GM12864 (cell line): ENCODE measurements at regions not wholly inside any gene's neighbourhood (a gene's known extent, or its start where the extent isn't known, plus 50 kb on each side); places are given as distances from the start of the nearest gene placed in this dataset.

ENCODE experiments used
- DNase-seq: peaks from one replicate; pipeline ENCODE4 v3.0.0-alpha.2; 2011; ENCODE audit warnings: low read depth
- H3K4me3 ChIP-seq: 2 replicates; pipeline ENCODE4 v1.5.1; 2011; ENCODE audit warnings: mild to moderate bottlenecking, low read depth, low read length, control low read depth
- CTCF ChIP-seq: IDR thresholded peaks from 2 replicates; pipeline ENCODE4 v1.5.1; 2011; ENCODE audit warnings: low read depth, mild to moderate bottlenecking, moderate library complexity, low read length, control low read depth, inconsistent platforms; ENCODE audit errors: missing control alignments

- no peak overlapping the region for H3K4me3 ChIP-seq
- TF ChIP-seq CTCF: no peak
- no peak for DNase-seq
These were observed 87.8 kb downstream of the RRM2 start for GRCh38 chr2:10210336-10210735.

DNA sequence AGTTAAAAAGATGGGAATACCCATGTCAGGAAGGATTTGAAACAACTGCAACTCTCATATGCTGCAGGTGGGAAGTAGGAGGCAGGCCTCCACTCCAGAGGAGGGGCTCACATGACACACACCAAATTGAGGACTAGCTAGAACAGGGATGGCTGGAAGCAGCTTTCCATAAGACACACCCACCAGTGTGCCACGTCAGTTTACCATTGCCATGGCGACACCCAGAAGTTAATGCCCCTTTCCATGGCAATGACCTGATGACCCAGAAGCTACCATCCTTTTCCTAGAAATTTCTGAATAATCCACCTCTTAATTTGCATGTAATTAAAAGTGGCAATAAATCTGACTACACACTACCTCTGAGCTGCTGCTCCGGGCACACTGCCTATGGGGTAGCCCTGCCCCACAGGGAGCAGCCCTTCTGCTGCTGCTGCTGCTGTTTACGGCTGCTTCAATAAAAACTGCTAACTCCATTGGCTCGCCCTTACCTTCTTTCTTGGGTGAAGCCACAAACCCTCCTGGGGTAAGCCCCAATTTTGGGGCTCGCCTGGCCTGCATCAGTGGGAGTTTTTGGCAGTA is 89.4 kb downstream of the RRM2 start:
- no peak for TF ChIP-seq CTCF
- no peak for DNase-seq
- H3K4me3 ChIP-seq: no peak overlapping the region

GRCh38 chr2:10212827-10213226 is 89.9 kb upstream of the HPCAL1 start:
- no peak overlapping the region for H3K4me3 ChIP-seq
- no peak for DNase-seq
- TF ChIP-seq CTCF: no peak

- H3K4me3 ChIP-seq: no peak overlapping the region
- no peak for DNase-seq
- TF ChIP-seq CTCF: no peak
These were observed 88.5 kb upstream of the HPCAL1 start for GRCh38 chr2:10214179-10214578.

DNA sequence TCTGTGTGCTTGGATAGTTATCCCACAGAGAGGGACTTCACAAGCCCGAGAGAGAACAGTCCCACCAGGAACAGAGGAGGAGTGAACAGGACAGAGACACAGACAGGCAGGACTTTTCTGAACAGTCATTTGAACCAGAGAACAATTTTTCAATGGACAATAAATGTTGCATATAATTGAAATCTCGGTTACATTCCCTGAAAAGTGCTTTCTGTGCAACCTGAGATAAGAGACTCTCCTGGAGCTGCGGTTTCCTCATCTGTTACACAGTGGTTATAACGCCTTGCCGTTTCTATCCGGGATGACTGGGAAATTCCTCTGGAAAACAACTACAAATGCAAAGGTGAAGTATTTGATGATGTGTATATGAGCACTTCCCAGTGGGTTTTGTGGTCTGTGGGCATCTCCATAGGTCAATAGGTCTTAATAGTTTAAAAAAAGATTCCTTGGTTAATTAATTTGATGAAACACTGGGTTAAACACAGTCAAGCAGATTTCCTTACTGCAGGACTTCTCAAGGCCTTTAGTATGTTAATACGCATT is 87.2 kb upstream of the HPCAL1 start:
- no peak for TF ChIP-seq CTCF
- DNase-seq: no peak
- no peak overlapping the region for H3K4me3 ChIP-seq

- DNase-seq: no peak
- no peak for TF ChIP-seq CTCF
- H3K4me3 ChIP-seq: no peak overlapping the region
These were observed 85.8 kb upstream of the HPCAL1 start for GRCh38 chr2:10216677-10217488.
